GM23338 (cell line): ENCODE measurements at regions not wholly inside any gene's neighbourhood (a gene's known extent, or its start where the extent isn't known, plus 50 kb on each side); places are given as distances from the start of the nearest gene placed in this dataset.

Source experiments
- ATAC-seq: fragments of 200-7000 bp; cut with Tn5 transposase; 3 replicates; pipeline ENCODE4 v1.9.1; 2020
- DNase-seq: peaks from one replicate; pipeline ENCODE4 v3.0.0-alpha.2; 2015; ENCODE audit warnings: low spot score
- H2AFZ ChIP-seq: fragments of 200-600 bp; sonication (generic); 2 replicates; pipeline ENCODE4 v1.8.0; 2016; ENCODE audit warnings: antibody characterized with exemption, mild to moderate bottlenecking, moderate library complexity
- H3F3A ChIP-seq: fragments of 200-600 bp; sonication (generic); replicated peaks from 2 replicates; pipeline ENCODE4 v1.8.0; 2017; ENCODE audit warnings: antibody characterized with exemption, mixed run types, low read depth
- H3K27ac ChIP-seq: fragments of 200-600 bp; sonication (generic); 2 replicates; pipeline ENCODE4 v1.6.1; 2016; ENCODE audit warnings: low read depth
- H3K27me3 ChIP-seq: fragments of 200-600 bp; sonication (generic); 2 replicates; pipeline ENCODE4 v1.8.0; 2016; ENCODE audit warnings: mild to moderate bottlenecking, mixed run types, moderate library complexity; ENCODE audit not compliant: insufficient read depth
- H3K36me3 ChIP-seq: fragments of 200-600 bp; sonication (generic); 2 replicates; pipeline ENCODE4 v1.8.0; 2016; ENCODE audit warnings: mild to moderate bottlenecking; ENCODE audit not compliant: insufficient read depth
- H3K4me1 ChIP-seq: fragments of 200-600 bp; sonication (generic); 2 replicates; pipeline ENCODE4 v1.8.0; 2016; ENCODE audit warnings: mild to moderate bottlenecking, moderate library complexity; ENCODE audit not compliant: insufficient read depth
- H3K4me2 ChIP-seq: fragments of 200-600 bp; sonication (generic); 2 replicates; pipeline ENCODE4 v1.7.1; 2017; ENCODE audit warnings: mixed run types
- H3K4me3 ChIP-seq: fragments of 200-600 bp; sonication (generic); 2 replicates; pipeline ENCODE4 v1.6.1; 2016; ENCODE audit warnings: mixed run types
- H3K79me2 ChIP-seq: fragments of 200-600 bp; sonication (generic); replicated peaks from 2 replicates; pipeline ENCODE4 v1.8.0; 2017; ENCODE audit warnings: mild to moderate bottlenecking; ENCODE audit not compliant: insufficient read depth
- H3K9me2 ChIP-seq: fragments of 200-600 bp; sonication (generic); 2 replicates; pipeline ENCODE4 v1.8.0; 2017; ENCODE audit not compliant: insufficient read depth
- H4K20me1 ChIP-seq: fragments of 200-600 bp; sonication (generic); replicated peaks from 2 replicates; pipeline ENCODE4 v1.8.0; 2017; ENCODE audit warnings: mild to moderate bottlenecking; ENCODE audit not compliant: insufficient read depth
- H3K27ac Mint-ChIP-seq: 2 replicates; pipeline ENCODE4 v1.8.0; 2020; ENCODE audit warnings: inconsistent platforms, mild to moderate bottlenecking, moderate library complexity, mixed read lengths
- H3K27me3 Mint-ChIP-seq: 3 replicates; pipeline ENCODE4 v1.8.0; 2022; ENCODE audit warnings: low read depth, mild to moderate bottlenecking, moderate library complexity, mixed read lengths, inconsistent platforms; ENCODE audit not compliant: insufficient read depth, poor library complexity
- H3K36me3 Mint-ChIP-seq: 3 replicates; pipeline ENCODE4 v1.8.0; 2021; ENCODE audit warnings: low read depth, mild to moderate bottlenecking, inconsistent platforms, moderate library complexity, mixed read lengths
- H3K4me1 Mint-ChIP-seq: 3 replicates; pipeline ENCODE4 v1.8.0; 2020; ENCODE audit warnings: mild to moderate bottlenecking, inconsistent platforms, mixed read lengths
- H3K4me3 Mint-ChIP-seq: 3 replicates; pipeline ENCODE4 v1.8.0; 2021; ENCODE audit warnings: moderate library complexity, mild to moderate bottlenecking, inconsistent platforms, mixed read lengths
- H3K9me3 Mint-ChIP-seq: 3 replicates; pipeline ENCODE4 v1.8.0; 2020; ENCODE audit warnings: moderate library complexity, mild to moderate bottlenecking, inconsistent platforms, mixed read lengths
- CREB1 ChIP-seq: fragments of 250-450 bp; sonication (Bioruptor Pico); IDR thresholded peaks from 2 replicates; pipeline ENCODE4 v1.5.0; 2020; ENCODE audit warnings: low read depth, mild to moderate bottlenecking, moderate library complexity
- CTCF ChIP-seq, 2 experiments: fragments of 200-600 bp in 1 of 2; sonication (generic) in 1 of 2; conservative IDR thresholded peaks; 2 replicates each; pipeline versions ENCODE4 v1.5.1 to v1.6.1; 2016 to 2017; ENCODE audit warnings: antibody characterized with exemption in 2 of 2, low read depth in 2 of 2, mild to moderate bottlenecking in 2 of 2, moderate library complexity in 1 of 2
- ETS1 ChIP-seq: IDR thresholded peaks from 2 replicates; pipeline ENCODE4 v1.6.1; 2016; ENCODE audit warnings: antibody characterized with exemption
- EZH2 ChIP-seq: fragments of 200-600 bp; sonication (generic); IDR thresholded peaks from one replicate; pipeline ENCODE4 v1.8.0; 2017; ENCODE audit warnings: antibody characterized with exemption, mild to moderate bottlenecking, low read depth; ENCODE audit not compliant: unreplicated experiment
- EZH2phosphoT487 ChIP-seq: fragments of 200-600 bp; sonication (generic); IDR thresholded peaks from one replicate; pipeline ENCODE4 v1.8.1; 2018; ENCODE audit warnings: antibody characterized with exemption; ENCODE audit not compliant: unreplicated experiment
- JUNB ChIP-seq: IDR thresholded peaks from one replicate; pipeline ENCODE4 v1.6.1; 2016; ENCODE audit warnings: antibody characterized with exemption; ENCODE audit not compliant: unreplicated experiment
- NANOG ChIP-seq: IDR thresholded peaks from 2 replicates; pipeline ENCODE4 v1.6.1; 2016; ENCODE audit warnings: antibody characterized with exemption, borderline replicate concordance
- POLR2AphosphoS5 ChIP-seq: IDR thresholded peaks from 2 replicates; pipeline ENCODE4 v1.6.1; 2016; ENCODE audit warnings: antibody characterized with exemption, low read depth
- REST ChIP-seq: IDR thresholded peaks from one replicate; pipeline ENCODE4 v1.6.1; 2018; ENCODE audit warnings: antibody characterized with exemption; ENCODE audit not compliant: unreplicated experiment
- STAT1 ChIP-seq: IDR thresholded peaks from one replicate; pipeline ENCODE4 v1.6.1; 2016; ENCODE audit warnings: antibody characterized with exemption; ENCODE audit not compliant: unreplicated experiment
- ZNF114 ChIP-seq: fragments of 250-450 bp; sonication (Bioruptor Pico); IDR thresholded peaks from 2 replicates; pipeline ENCODE4 v1.5.0; 2020; ENCODE audit warnings: mild to moderate bottlenecking, moderate library complexity
- ZNF331 ChIP-seq: fragments of 250-450 bp; sonication (Bioruptor Pico); IDR thresholded peaks from 2 replicates; pipeline ENCODE4 v1.5.0; 2020; ENCODE audit warnings: low read depth, mild to moderate bottlenecking, moderate library complexity
- ZNF462 ChIP-seq: fragments of 250-450 bp; sonication (Bioruptor Pico); IDR thresholded peaks from 2 replicates; pipeline ENCODE4 v1.5.0; 2020; ENCODE audit warnings: mild to moderate bottlenecking, moderate library complexity

GRCh38 chr9:25990376-25990775, 312.1 kb upstream of the TUSC1 start:
- Mint-ChIP-seq H3K27ac (no peak overlapping the region), H3K4me1 (no peaks in the 10 kb centered on the region), H3K4me3 (no peak overlapping the region), H3K36me3 (peaks cover 55% of the 10 kb centered on the region), H3K9me3 (peaks cover 70% of the 10 kb centered on the region), H3K27me3 (peaks cover 2% of the 10 kb centered on the region)
- no peak for DNase-seq
- H2AFZ ChIP-seq, result no peak overlapping the region
- H3F3A ChIP-seq, result no peaks in the 10 kb centered on the region
- peaks cover 15% of the 10 kb centered on the region for H3K9me2 ChIP-seq
- no peak overlapping the region for H3K4me2 ChIP-seq
- no peak overlapping the region for H3K27ac ChIP-seq
- no peak overlapping the region for H3K4me3 ChIP-seq
- no peaks in the 10 kb centered on the region for H3K4me1 ChIP-seq
- no peaks in the 10 kb centered on the region for H4K20me1 ChIP-seq
- ATAC-seq, result no peak
- no peaks in the 10 kb centered on the region for H3K27me3 ChIP-seq
- H3K36me3 ChIP-seq, result no peaks in the 10 kb centered on the region
- no peak for TF ChIP-seq NANOG
- TF ChIP-seq EZH2, result no peak
- no peak for TF ChIP-seq CTCF (conservative IDR thresholded peaks at IDR 0.05; ENCODE audit: low read depth in 2 of 2)
- no peak for TF ChIP-seq CREB1 (CRISPR knock-in tag)
- TF ChIP-seq JUNB, result no peak
- no peak for TF ChIP-seq ZNF462
- TF ChIP-seq REST, result no peak
- TF ChIP-seq ZNF331 (CRISPR knock-in tag), result no peak
- TF ChIP-seq POLR2AphosphoS5, result no peak
- no peak for TF ChIP-seq ZNF114 (CRISPR knock-in tag)
- no peak for TF ChIP-seq EZH2phosphoT487
- TF ChIP-seq STAT1, result no peak
- TF ChIP-seq ETS1, result no peak
- H3K79me2 ChIP-seq, result no peaks in the 10 kb centered on the region
